GM12878 (cell line): ENCODE measurements at regions not wholly inside any gene's neighbourhood (a gene's known extent, or its start where the extent isn't known, plus 50 kb on each side); places are given as distances from the start of the nearest gene placed in this dataset.

ENCODE experiments used
- ATAC-seq: fragments of 200-7000 bp; cut with Tn5 transposase; 3 replicates; pipeline ENCODE4 v1.9.1; 2020; ENCODE audit warnings: mild to moderate bottlenecking, moderate library complexity
- BruUV-seq: library from RNA; stranded (reverse); fragments of 400-500 nt; replicated peaks from 2 replicates; lab custom pipeline; 2021; lab: Mats Ljungman, UMichigan
- CTCF ChIA-PET: fragments of 300-600 bp; sonication (Branson Sonifier 250); formaldehyde crosslinking; extraction: SDS; loops from one replicate; lab custom pipeline; 2021; ENCODE audit warnings: inconsistent platforms; lab: Yijun Ruan, JAX
- POLR2A ChIA-PET: fragments of 350-600 bp; formaldehyde crosslinking; extraction: SDS; loops from one replicate; lab custom pipeline; 2021; ENCODE audit warnings: inconsistent platforms; lab: Charles Lee
- RAD21 ChIA-PET: fragments of 300-600 bp; sonication (Branson Sonifier 250); formaldehyde crosslinking; loops from one replicate; lab custom pipeline; 2023; ENCODE audit warnings: antibody characterized with exemption; ENCODE audit not compliant: unreplicated experiment; lab: Charles Lee
- SMC1A ChIA-PET: fragments of 300-600 bp; sonication (Branson Sonifier 250); formaldehyde crosslinking; loops from one replicate; lab custom pipeline; 2023; ENCODE audit not compliant: unreplicated experiment, uncharacterized antibody; lab: Charles Lee
- DNase-seq: peaks from one replicate; pipeline ENCODE4 v3.0.0-alpha.2; 2011; ENCODE audit warnings: low read depth, low spot score
- FAIRE-seq: peaks from 3 replicates; lab custom pipeline; 2011; peaks lifted over from hg19 to GRCh38; lab: Jason Lieb, UNC
- H2AFZ ChIP-seq: 2 replicates; pipeline ENCODE4 v1.6.0; 2011; ENCODE audit warnings: low read depth, low read length, control low read depth; ENCODE audit not compliant: control insufficient read depth
- H3K27ac ChIP-seq: 2 replicates; pipeline ENCODE4 v1.5.1; 2011; ENCODE audit warnings: control low read depth; ENCODE audit not compliant: control insufficient read depth, insufficient read depth
- H3K27me3 ChIP-seq, 2 experiments: replicated peaks in 1 of 2; 2 replicates each; pipeline versions ENCODE4 v1.6.0 to v1.6.1; 2011; ENCODE audit warnings: low read length in 1 of 2; ENCODE audit not compliant: control insufficient read depth in 2 of 2, insufficient read depth in 2 of 2
- H3K36me3 ChIP-seq, 2 experiments: 2 replicates each; pipeline ENCODE4 v1.5.1; 2011; ENCODE audit warnings: low read length in 1 of 2; ENCODE audit not compliant: control insufficient read depth in 2 of 2, insufficient read depth in 2 of 2
- H3K4me1 ChIP-seq: 2 replicates; pipeline ENCODE4 v1.6.1; 2011; ENCODE audit warnings: mild to moderate bottlenecking, low read length, moderate library complexity, mixed read lengths; ENCODE audit not compliant: control insufficient read depth, insufficient read depth
- H3K4me2 ChIP-seq: 2 replicates; pipeline ENCODE4 v1.6.0; 2011; ENCODE audit warnings: control low read depth; ENCODE audit not compliant: control insufficient read depth, insufficient read depth
- H3K4me3 ChIP-seq: fragments of 200-600 bp; sonication (generic); 2 replicates; pipeline ENCODE4 v1.5.1; 2016
- H3K79me2 ChIP-seq: 2 replicates; pipeline ENCODE4 v1.6.0; 2011; ENCODE audit warnings: low read length; ENCODE audit not compliant: control insufficient read depth, insufficient read depth
- H3K9ac ChIP-seq: 2 replicates; pipeline ENCODE4 v1.8.0; 2011; ENCODE audit warnings: low read length, control low read depth, mixed read lengths; ENCODE audit not compliant: control insufficient read depth, insufficient read depth
- H3K9me3 ChIP-seq: replicated peaks from 3 replicates; pipeline ENCODE4 v1.5.1; 2011; ENCODE audit warnings: mild to moderate bottlenecking, low read length; ENCODE audit not compliant: control insufficient read depth, insufficient read depth
- H4K20me1 ChIP-seq: 2 replicates; pipeline ENCODE4 v1.6.0; 2011; ENCODE audit not compliant: control insufficient read depth, insufficient read depth
- BMI1 ChIP-seq: fragments of 450-650 bp; IDR thresholded peaks from 2 replicates; pipeline ENCODE4 v1.6.1; 2016; ENCODE audit warnings: mild to moderate bottlenecking, moderate library complexity, borderline replicate concordance
- POLR2AphosphoS2 ChIP-seq: IDR thresholded peaks from 2 replicates; pipeline ENCODE4 v1.6.1; 2011; ENCODE audit warnings: low read depth, mild to moderate bottlenecking, low read length, improper control_type of control experiment, moderate library complexity
- PRDM15 ChIP-seq: fragments of 450-650 bp; formaldehyde crosslinking; IDR thresholded peaks from 2 replicates; pipeline ENCODE4 v1.4.0; 2020; ENCODE audit warnings: mild to moderate bottlenecking, moderate library complexity
- RAD51 ChIP-seq: fragments of 450-650 bp; IDR thresholded peaks from 2 replicates; pipeline ENCODE4 v1.6.1; 2016; ENCODE audit warnings: moderate library complexity, mild to moderate bottlenecking, inconsistent platforms
- RELA ChIP-seq: fragments of 450-650 bp; IDR thresholded peaks from 2 replicates; pipeline ENCODE4 v1.8.0; 2014; ENCODE audit warnings: borderline replicate concordance; ENCODE audit not compliant: partially characterized antibody
- SIN3A ChIP-seq: IDR thresholded peaks from 2 replicates; pipeline ENCODE4 v1.6.1; 2012; ENCODE audit warnings: low read depth, low read length, improper control_type of control experiment
- SMC3 ChIP-seq: IDR thresholded peaks from 2 replicates; pipeline ENCODE4 v1.6.1; 2011; ENCODE audit warnings: low read length, improper control_type of control experiment, borderline replicate concordance
- STAT3 ChIP-seq: IDR thresholded peaks from 2 replicates; pipeline ENCODE4 v1.6.1; 2011; ENCODE audit warnings: low read depth, low read length, improper control_type of control experiment
- WGBS: methylation state at CpG from one replicate; pipeline ENCODE4 v1.1.6; 2016; ENCODE audit warnings: low lambda C conversion rate; ENCODE audit not compliant: insufficient replicate concordance, insufficient coverage; ENCODE audit errors: missing lambda C conversion rate; 5-methylcytosine and 5-hydroxymethylcytosine counted together
- in situ Hi-C: fragments of 300-500 bp; cut with MboI; formaldehyde crosslinking; loops from 9 replicates; pipeline ENCODE4 v1.14.3; 2018; ENCODE audit warnings: mixed read lengths
- intact Hi-C: fragments of 100-400 bp; cut with micrococcal nuclease; formaldehyde crosslinking; loops from one replicate; pipeline ENCODE4 v1.14.2; 2022; ENCODE audit not compliant: unreplicated experiment

GRCh38 chr6:119467488-119468081 lies 118.0 kb upstream of the MAN1A1 start (continued):
- no peak for TF ChIP-seq RAD51
- TF ChIP-seq PRDM15 (CRISPR knock-in tag), result no peak
- no peak for TF ChIP-seq POLR2AphosphoS2
- no peak for TF ChIP-seq SIN3A

- SMC1A ChIA-PET, result interaction anchor here (1.2 to 8.4 kb wide), 2 partner anchors 15 to 18 kb away, joined by 4 to 109 read pairs; no protein-coding TSS in a partner anchor
- no peak overlapping the region for H2AFZ ChIP-seq
- TF ChIP-seq RELA (no peak), SMC3 (no peak), STAT3 (no peak), BMI1 (no peak)
- H3K4me1 ChIP-seq, result peaks cover 22% of the 10 kb centered on the region
- no peak overlapping the region for H3K27ac ChIP-seq
- no TSS peak for BruUV-seq
- H4K20me1 ChIP-seq, result no peaks in the 10 kb centered on the region
- in situ Hi-C loops, result no loop called here
- peaks cover 5% of the 10 kb centered on the region; the same call in 2 of the 3 replicates for H3K9me3 ChIP-seq
- H3K4me2 ChIP-seq, result no peak overlapping the region
- POLR2A ChIA-PET, result no interaction called here
- no peak overlapping the region for H3K4me3 ChIP-seq
- H3K79me2 ChIP-seq, result no peaks in the 10 kb centered on the region
- no peaks in the 10 kb centered on the region for H3K27me3 ChIP-seq
- FAIRE-seq, result no peak
- RAD21 ChIA-PET, result no interaction called here
- no peak for DNase-seq
- no peaks in the 10 kb centered on the region for H3K36me3 ChIP-seq
- 69% methylated on average over 2 of the region's 2 CpGs for WGBS
- intact Hi-C loops, result no loop called here
- no peak for ATAC-seq
- CTCF ChIA-PET, result no interaction called here
- H3K9ac ChIP-seq, result no peak overlapping the region
Measured at GRCh38 chr6:119466226-119466625, 116.7 kb upstream of the MAN1A1 start.
